ENCODE measurements at regions not wholly inside any gene's neighbourhood (a gene's known extent, or its start where the extent isn't known, plus 50 kb on each side); places are given as distances from the start of the nearest gene placed in this dataset.
"Not testable (repeated sequence)": the region's sequence is repeated elsewhere in the genome, so short reads cannot be mapped to it uniquely, and the experiment has no call there.

DNA sequence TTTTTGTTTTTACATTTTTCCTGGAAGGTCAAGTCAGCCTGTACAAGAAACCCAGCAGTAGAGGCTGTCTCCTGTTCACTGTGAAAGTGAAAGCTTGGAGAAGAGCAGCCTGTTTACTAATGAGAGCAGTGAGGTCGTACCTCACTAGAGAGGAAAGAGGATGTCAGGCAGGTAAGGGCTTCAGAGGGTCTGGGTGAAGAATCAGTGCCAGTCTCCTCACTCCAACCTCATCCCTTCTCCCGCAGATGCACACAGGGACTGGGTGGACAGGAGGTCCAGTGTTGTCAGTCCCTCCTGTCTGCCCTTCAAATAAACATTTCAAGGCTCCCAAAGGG is 462.5 kb downstream of the KLF5 start:
- Histone ChIP-seq H3K4me3 (IDR thresholded peaks at IDR 0.05; ENCODE audit: insufficient read depth, low read depth, low read length) (no peak overlapping the region), H3K9ac (no peak overlapping the region), H2AFZ (ENCODE audit: low read depth) (no peak overlapping the region), H3K79me2 (ENCODE audit: insufficient read depth, low read depth) (no peaks in the 10 kb centered on the region), H3K27me3 (ENCODE audit: insufficient read depth, low read depth) (no peaks in the 10 kb centered on the region), H3K4me1 (ENCODE audit: low read depth, poor library complexity, severe bottlenecking) (no peaks in the 10 kb centered on the region), H3K36me3 (ENCODE audit: insufficient read depth) (no peaks in the 10 kb centered on the region), H3K27ac (no peak overlapping the region), H3K4me2 (no peak overlapping the region), H4K20me1 (ENCODE audit: insufficient read depth) (no peaks in the 10 kb centered on the region)
- TF ChIP-seq, protein P1, sequence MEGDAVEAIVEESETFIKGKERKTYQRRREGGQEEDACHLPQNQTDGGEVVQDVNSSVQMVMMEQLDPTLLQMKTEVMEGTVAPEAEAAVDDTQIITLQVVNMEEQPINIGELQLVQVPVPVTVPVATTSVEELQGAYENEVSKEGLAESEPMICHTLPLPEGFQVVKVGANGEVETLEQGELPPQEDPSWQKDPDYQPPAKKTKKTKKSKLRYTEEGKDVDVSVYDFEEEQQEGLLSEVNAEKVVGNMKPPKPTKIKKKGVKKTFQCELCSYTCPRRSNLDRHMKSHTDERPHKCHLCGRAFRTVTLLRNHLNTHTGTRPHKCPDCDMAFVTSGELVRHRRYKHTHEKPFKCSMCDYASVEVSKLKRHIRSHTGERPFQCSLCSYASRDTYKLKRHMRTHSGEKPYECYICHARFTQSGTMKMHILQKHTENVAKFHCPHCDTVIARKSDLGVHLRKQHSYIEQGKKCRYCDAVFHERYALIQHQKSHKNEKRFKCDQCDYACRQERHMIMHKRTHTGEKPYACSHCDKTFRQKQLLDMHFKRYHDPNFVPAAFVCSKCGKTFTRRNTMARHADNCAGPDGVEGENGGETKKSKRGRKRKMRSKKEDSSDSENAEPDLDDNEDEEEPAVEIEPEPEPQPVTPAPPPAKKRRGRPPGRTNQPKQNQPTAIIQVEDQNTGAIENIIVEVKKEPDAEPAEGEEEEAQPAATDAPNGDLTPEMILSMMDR (conservative IDR thresholded peaks at IDR 0.05; ENCODE audit: low read depth, low read length): no peak

DNA sequence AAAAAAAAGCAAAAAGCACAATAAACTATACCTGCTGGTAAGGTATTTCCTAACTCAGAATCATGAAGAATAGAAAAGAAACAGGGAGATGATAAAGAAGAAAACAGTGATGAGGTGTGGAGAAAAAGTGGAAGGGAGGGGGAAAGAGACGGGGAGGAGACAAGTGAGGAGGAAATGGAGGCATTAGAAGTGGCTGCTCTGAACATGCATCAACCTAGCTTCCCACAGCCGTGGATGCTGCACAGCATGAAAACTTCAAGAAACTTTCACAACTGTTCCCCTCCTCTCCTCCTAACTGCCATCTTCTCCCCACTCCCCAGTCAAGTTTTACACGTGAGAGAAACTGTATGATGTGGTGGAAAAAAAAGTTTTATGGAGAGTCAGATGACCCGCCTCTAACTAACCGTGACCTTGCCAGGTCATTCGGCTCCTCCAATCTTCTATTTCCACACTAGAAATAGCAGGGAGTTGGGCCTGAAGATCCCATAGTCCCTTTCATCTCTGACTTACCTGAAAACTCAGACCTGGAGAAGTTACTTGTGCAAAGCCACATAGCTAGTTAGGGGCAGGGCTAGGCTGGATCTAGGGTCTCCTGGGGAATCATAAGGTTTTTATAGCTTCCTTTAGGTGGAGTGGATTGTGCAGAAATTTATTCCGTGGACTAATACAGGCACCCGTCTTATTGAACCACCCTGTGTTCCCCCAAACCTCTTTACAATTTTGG is 461.9 kb downstream of the KLF5 start:
- Histone ChIP-seq H3K4me2 (no peak overlapping the region), H3K4me3 (IDR thresholded peaks at IDR 0.05; ENCODE audit: insufficient read depth, low read depth, low read length) (no peak overlapping the region), H3K36me3 (ENCODE audit: insufficient read depth) (no peaks in the 10 kb centered on the region), H3K9ac (no peak overlapping the region), H2AFZ (ENCODE audit: low read depth) (no peak overlapping the region), H3K79me2 (ENCODE audit: insufficient read depth, low read depth) (no peaks in the 10 kb centered on the region), H4K20me1 (ENCODE audit: insufficient read depth) (no peaks in the 10 kb centered on the region), H3K27me3 (ENCODE audit: insufficient read depth, low read depth) (no peaks in the 10 kb centered on the region), H3K4me1 (ENCODE audit: low read depth, poor library complexity, severe bottlenecking) (no peaks in the 10 kb centered on the region), H3K27ac (no peak overlapping the region)
- TF ChIP-seq, protein P1 (conservative IDR thresholded peaks at IDR 0.05; ENCODE audit: low read depth, low read length): no peak

DNA sequence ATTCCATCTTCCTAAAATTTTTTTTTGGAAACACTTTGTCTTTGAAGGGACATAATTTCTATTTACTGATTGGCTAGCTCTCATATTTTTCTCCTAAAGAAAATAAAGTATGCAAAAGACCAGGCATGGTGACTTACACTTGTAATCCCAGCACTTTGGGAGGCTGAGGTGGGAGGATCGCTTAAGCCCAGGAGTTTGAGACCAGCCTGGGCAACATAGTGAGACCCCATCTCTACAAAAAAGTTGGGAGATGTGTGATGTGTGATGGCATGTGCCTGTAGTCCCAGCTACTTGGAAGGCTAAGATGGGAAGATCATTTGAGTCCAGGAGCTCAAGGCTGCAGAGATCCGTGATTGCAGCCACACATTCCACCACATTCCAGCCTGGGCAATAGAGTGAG is 461.3 kb downstream of the KLF5 start:
- H2AFZ ChIP-seq (ENCODE audit: low read depth); H3K4me2 ChIP-seq; H3K27ac ChIP-seq: not testable (repeated sequence)

DNA sequence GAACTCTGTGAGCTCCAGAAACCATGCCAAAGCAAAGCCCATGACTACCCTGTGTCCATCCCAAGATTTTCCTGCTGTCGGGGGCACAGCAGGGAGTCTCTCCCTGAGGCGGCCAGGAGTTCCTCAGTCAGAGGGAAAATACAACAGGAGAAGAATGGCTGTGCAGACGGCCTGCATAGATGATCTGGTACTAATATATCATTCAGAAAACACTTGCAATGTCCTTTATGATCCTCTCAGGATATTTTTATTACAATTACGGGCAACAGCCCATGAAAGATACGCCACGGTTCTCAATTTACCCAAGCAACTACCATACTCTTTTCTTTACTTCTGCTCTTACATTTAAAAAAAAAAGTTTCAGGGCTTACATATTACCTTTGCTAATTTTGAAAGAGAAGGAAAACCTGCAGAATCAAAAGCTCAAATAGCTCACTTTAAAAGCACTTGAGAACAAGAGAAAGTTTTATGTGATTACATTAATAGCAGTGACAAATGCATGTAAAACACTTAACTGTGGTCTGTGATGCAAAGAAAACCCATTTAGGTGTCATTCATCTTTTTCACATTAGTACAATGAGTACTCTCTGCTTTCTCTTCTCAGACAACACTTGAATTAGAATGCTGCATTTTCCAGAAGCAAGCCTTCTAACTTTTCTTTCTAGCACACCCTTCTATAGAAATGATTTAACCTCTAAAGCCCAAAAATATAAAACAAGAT is 460.8 kb downstream of the KLF5 start:
- H3K27ac ChIP-seq: no peak overlapping the region
- H3K4me3 ChIP-seq (IDR thresholded peaks at IDR 0.05; ENCODE audit: insufficient read depth, low read depth, low read length): no peak overlapping the region
- no peaks in the 10 kb centered on the region for H4K20me1 ChIP-seq (ENCODE audit: insufficient read depth)
- H3K4me2 ChIP-seq: no peak overlapping the region
- TF ChIP-seq, protein P1 (conservative IDR thresholded peaks at IDR 0.05; ENCODE audit: low read depth, low read length): no peak
- H3K79me2 ChIP-seq (ENCODE audit: insufficient read depth, low read depth): no peaks in the 10 kb centered on the region
- H3K4me1 ChIP-seq (ENCODE audit: low read depth, poor library complexity, severe bottlenecking): no peaks in the 10 kb centered on the region
- no peak overlapping the region for H2AFZ ChIP-seq (ENCODE audit: low read depth)
- no peaks in the 10 kb centered on the region for H3K27me3 ChIP-seq (ENCODE audit: insufficient read depth, low read depth)
- H3K9ac ChIP-seq: no peak overlapping the region
- no peaks in the 10 kb centered on the region for H3K36me3 ChIP-seq (ENCODE audit: insufficient read depth)

More for the DNA sequence above, 461.3 kb downstream of the KLF5 start:
- H3K4me3 ChIP-seq (IDR thresholded peaks at IDR 0.05; ENCODE audit: insufficient read depth, low read depth, low read length); H3K36me3 ChIP-seq (ENCODE audit: insufficient read depth); H3K79me2 ChIP-seq (ENCODE audit: insufficient read depth, low read depth); H3K4me1 ChIP-seq (ENCODE audit: low read depth, poor library complexity, severe bottlenecking); H4K20me1 ChIP-seq (ENCODE audit: insufficient read depth); H3K9ac ChIP-seq; H3K27me3 ChIP-seq (ENCODE audit: insufficient read depth, low read depth): not testable (repeated sequence)

DNA sequence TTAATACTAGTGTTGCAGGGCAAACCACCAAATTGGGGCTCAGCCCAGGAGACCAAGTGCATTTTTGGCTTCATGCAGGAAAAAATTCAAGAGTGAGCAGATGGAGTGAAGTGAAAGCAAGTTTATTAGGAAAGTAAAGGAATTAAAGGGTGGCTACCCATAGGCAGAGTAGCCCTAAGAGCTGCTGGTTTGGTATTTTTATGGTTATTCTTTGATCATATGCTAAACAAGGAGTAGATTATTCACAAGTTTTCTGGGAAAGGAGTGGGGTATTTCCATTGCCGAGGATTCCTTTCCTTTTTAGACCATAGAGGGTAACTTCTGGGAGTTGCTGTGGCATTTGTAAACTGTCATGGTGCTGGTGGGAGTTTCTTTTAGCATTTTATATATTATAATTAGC is 459.0 kb downstream of the KLF5 start:
- Histone ChIP-seq H2AFZ (ENCODE audit: low read depth) (no peak overlapping the region), H3K27me3 (ENCODE audit: insufficient read depth, low read depth) (no peaks in the 10 kb centered on the region), H3K4me3 (IDR thresholded peaks at IDR 0.05; ENCODE audit: insufficient read depth, low read depth, low read length) (no peak overlapping the region), H3K4me2 (no peak overlapping the region), H4K20me1 (ENCODE audit: insufficient read depth) (no peaks in the 10 kb centered on the region), H3K4me1 (ENCODE audit: low read depth, poor library complexity, severe bottlenecking) (no peaks in the 10 kb centered on the region), H3K27ac (no peak overlapping the region), H3K79me2 (ENCODE audit: insufficient read depth, low read depth) (no peaks in the 10 kb centered on the region), H3K36me3 (ENCODE audit: insufficient read depth) (no peaks in the 10 kb centered on the region), H3K9ac (no peak overlapping the region)
- TF ChIP-seq, protein P1 (conservative IDR thresholded peaks at IDR 0.05; ENCODE audit: low read depth, low read length): no peak
